HCT116 (cell line): ENCODE measurements at regions not wholly inside any gene's neighbourhood (a gene's known extent, or its start where the extent isn't known, plus 50 kb on each side); places are given as distances from the start of the nearest gene placed in this dataset.
"Not testable (repeated sequence)": the region's sequence is repeated elsewhere in the genome, so short reads cannot be mapped to it uniquely, and the experiment has no call there.

Experiments used
- ATAC-seq: fragments of 200-7000 bp; cut with Tn5 transposase; 2 replicates; pipeline ENCODE4 v1.9.1; 2020; ENCODE audit warnings: mild to moderate bottlenecking, moderate library complexity
- BruUV-seq: library from RNA; stranded (reverse); fragments of 400-500 nt; replicated peaks from 2 replicates; lab custom pipeline; 2021; lab: Mats Ljungman, UMichigan
- CTCF ChIA-PET: fragments of 300-600 bp; sonication (Branson Sonifier 250); formaldehyde crosslinking; loops from one replicate; lab custom pipeline; 2021; ENCODE audit warnings: antibody characterized with exemption; lab: Charles Lee
- POLR2A ChIA-PET: fragments of 300-600, 350-600 bp; sonication (Branson Sonifier 250); formaldehyde crosslinking; loops from one replicate; lab custom pipeline; 2021; ENCODE audit warnings: antibody characterized with exemption; lab: Charles Lee
- RAD21 ChIA-PET, 2 experiments: fragments of 300-600 bp; sonication (Branson Sonifier 250); formaldehyde crosslinking; loops; one replicate each; lab custom pipeline; 2023; ENCODE audit warnings: low total read pairs in 2 of 2; ENCODE audit not compliant: uncharacterized antibody in 2 of 2, unreplicated experiment in 2 of 2, low non-redundant PET in 1 of 2; lab: Charles Lee
- DNase-seq: peaks from one replicate; pipeline ENCODE4 v3.0.0-alpha.2; 2010; ENCODE audit warnings: low read depth, low spot score
- H2AFZ ChIP-seq: fragments of 200-600 bp; shearing (Covaris generic), sonication (generic); 2 replicates; pipeline ENCODE4 v1.6.1; 2017; ENCODE audit warnings: low read depth, mixed run types, mixed read lengths, antibody characterized with exemption, low read length; ENCODE audit not compliant: poor library complexity, severe bottlenecking
- H3K27ac ChIP-seq: 2 replicates; pipeline ENCODE4 v1.5.1; 2012; ENCODE audit warnings: low read depth, low read length
- H3K27me3 ChIP-seq: fragments of 200-600 bp; sonication (generic); 2 replicates; pipeline ENCODE4 v1.6.1; 2016; ENCODE audit warnings: mixed run types, low read length, mixed read lengths; ENCODE audit not compliant: insufficient read depth
- H3K36me3 ChIP-seq, 2 experiments: fragments of 200-500 bp in 1 of 2; fragments of 200-600 bp in 1 of 2; sonication (Bioruptor generic) in 1 of 2; sonication (generic) in 1 of 2; 2 replicates each; pipeline versions ENCODE4 v1.5.1 to v1.6.1; 2014 to 2016; ENCODE audit warnings: low read length in 2 of 2, inconsistent platforms in 1 of 2, mixed read lengths in 1 of 2, mixed run types in 1 of 2; ENCODE audit not compliant: insufficient read depth in 2 of 2, control insufficient read depth in 1 of 2
- H3K4me1 ChIP-seq, 2 experiments: fragments of 200-600 bp in 1 of 2; sonication (generic) in 1 of 2; 2 replicates each; pipeline versions ENCODE4 v1.5.1 to v1.6.1; 2012 to 2017; ENCODE audit warnings: low read length in 2 of 2, inconsistent platforms in 1 of 2, mild to moderate bottlenecking in 1 of 2, mixed read lengths in 1 of 2, mixed run types in 1 of 2, moderate library complexity in 1 of 2; ENCODE audit not compliant: insufficient read depth in 2 of 2, control insufficient read depth in 1 of 2
- H3K4me2 ChIP-seq: fragments of 200-600 bp; sonication (generic); 2 replicates; pipeline ENCODE4 v1.6.1; 2017; ENCODE audit warnings: mixed run types, low read length, mixed read lengths
- H3K4me3 ChIP-seq, 2 experiments: fragments of 200-600 bp in 1 of 2; sonication (generic) in 1 of 2; replicated peaks in 1 of 2; 2 replicates each; pipeline ENCODE4 v1.5.1; 2011 to 2016; ENCODE audit warnings: low read length in 2 of 2, control low read depth in 1 of 2, low read depth in 1 of 2, mild to moderate bottlenecking in 1 of 2, mixed read lengths in 1 of 2, mixed run types in 1 of 2
- H3K79me2 ChIP-seq: fragments of 200-600 bp; sonication (generic); 2 replicates; pipeline ENCODE4 v1.6.1; 2017; ENCODE audit warnings: mild to moderate bottlenecking, mixed run types, low read length, moderate library complexity, mixed read lengths; ENCODE audit not compliant: insufficient read depth
- H3K9ac ChIP-seq: fragments of 200-600 bp; sonication (generic); 2 replicates; pipeline ENCODE4 v1.6.1; 2016; ENCODE audit warnings: low read length, mixed read lengths
- H3K9me2 ChIP-seq: fragments of 200-600 bp; sonication (generic), shearing (Covaris generic); 2 replicates; pipeline ENCODE4 v1.6.1; 2017; ENCODE audit warnings: mixed run types, mild to moderate bottlenecking, moderate library complexity; ENCODE audit not compliant: insufficient read depth
- H3K9me3 ChIP-seq, 2 experiments: fragments of 200-500 bp in 1 of 2; fragments of 200-600 bp in 1 of 2; sonication (Bioruptor generic) in 1 of 2; sonication (generic) in 1 of 2; 2 replicates each; pipeline ENCODE4 v1.6.1; 2014 to 2017; ENCODE audit warnings: low read length in 2 of 2, mixed read lengths in 2 of 2, inconsistent platforms in 1 of 2, low read depth in 1 of 2, mild to moderate bottlenecking in 1 of 2, mixed run types in 1 of 2, moderate library complexity in 1 of 2; ENCODE audit not compliant: control insufficient read depth in 1 of 2, insufficient read depth in 1 of 2
- H4K20me1 ChIP-seq: fragments of 200-600 bp; sonication (generic), shearing (Covaris generic); 2 replicates; pipeline ENCODE4 v1.6.1; 2017; ENCODE audit warnings: mixed run types, mild to moderate bottlenecking, moderate library complexity; ENCODE audit not compliant: insufficient read depth
- CBX3 ChIP-seq: IDR thresholded peaks from 2 replicates; pipeline ENCODE4 v1.6.1; 2012; ENCODE audit warnings: low read depth
- CEBPB ChIP-seq: IDR thresholded peaks from 2 replicates; pipeline ENCODE4 v1.6.1; 2012; ENCODE audit warnings: low read depth
- CTCF ChIP-seq, 3 experiments: fragments of 200-600 bp in 1 of 3; sonication (generic) in 1 of 3; IDR thresholded peaks in 2 of 3; conservative IDR thresholded peaks in 1 of 3; 2 replicates each; pipeline ENCODE4 v1.5.1; 2012 to 2017; ENCODE audit warnings: low read depth in 2 of 3, low read length in 2 of 3, antibody characterized with exemption in 1 of 3, borderline replicate concordance in 1 of 3, control low read depth in 1 of 3, mild to moderate bottlenecking in 1 of 3, mixed read lengths in 1 of 3, mixed run types in 1 of 3, moderate library complexity in 1 of 3; ENCODE audit not compliant: insufficient read depth in 1 of 3
- EZH2phosphoT487 ChIP-seq: fragments of 200-600 bp; IDR thresholded peaks from 2 replicates; pipeline ENCODE4 v1.6.1; 2018; ENCODE audit warnings: antibody characterized with exemption, borderline replicate concordance
- JUND ChIP-seq: IDR thresholded peaks from 2 replicates; pipeline ENCODE4 v1.6.1; 2012
- POLR2A ChIP-seq: IDR thresholded peaks from 2 replicates; pipeline ENCODE4 v1.7.0; 2011; ENCODE audit warnings: borderline replicate concordance; ENCODE audit not compliant: insufficient read depth, insufficient read length; ENCODE audit errors: extremely low read depth
- POLR2AphosphoS5 ChIP-seq: IDR thresholded peaks from 2 replicates; pipeline ENCODE4 v1.6.1; 2011; ENCODE audit warnings: mild to moderate bottlenecking, low read depth, low read length, moderate library complexity
- YY1 ChIP-seq: IDR thresholded peaks from 2 replicates; pipeline ENCODE4 v1.6.1; 2011; ENCODE audit warnings: low read length, low read depth, moderate library complexity, mild to moderate bottlenecking; ENCODE audit not compliant: insufficient replicate concordance; ENCODE audit errors: extremely low read depth
- ZNF274 ChIP-seq: fragments of 200-500 bp; sonication (Bioruptor generic); IDR thresholded peaks from 2 replicates; pipeline ENCODE4 v1.6.1; 2014; ENCODE audit warnings: mild to moderate bottlenecking, low read depth, low read length, inconsistent platforms
- intact Hi-C: fragments of 100-400 bp; cut with micrococcal nuclease; formaldehyde crosslinking; loops from 2 replicates; pipeline ENCODE4 v1.10.0; 2022
- TF ChIP-seq, protein P1 (sequence below): IDR thresholded peaks from 2 replicates; pipeline ENCODE4 v1.6.1; 2012; ENCODE audit warnings: low read depth
- TF ChIP-seq, protein P2 (sequence below): IDR thresholded peaks from 2 replicates; pipeline ENCODE4 v1.6.1; 2011; ENCODE audit warnings: mild to moderate bottlenecking, low read length, moderate library complexity; ENCODE audit not compliant: insufficient replicate concordance; ENCODE audit errors: extremely low read depth

GRCh38 chr6:121698617-121699016 is 263.2 kb downstream of the GJA1 start (continued):
- TF ChIP-seq, protein P1, sequence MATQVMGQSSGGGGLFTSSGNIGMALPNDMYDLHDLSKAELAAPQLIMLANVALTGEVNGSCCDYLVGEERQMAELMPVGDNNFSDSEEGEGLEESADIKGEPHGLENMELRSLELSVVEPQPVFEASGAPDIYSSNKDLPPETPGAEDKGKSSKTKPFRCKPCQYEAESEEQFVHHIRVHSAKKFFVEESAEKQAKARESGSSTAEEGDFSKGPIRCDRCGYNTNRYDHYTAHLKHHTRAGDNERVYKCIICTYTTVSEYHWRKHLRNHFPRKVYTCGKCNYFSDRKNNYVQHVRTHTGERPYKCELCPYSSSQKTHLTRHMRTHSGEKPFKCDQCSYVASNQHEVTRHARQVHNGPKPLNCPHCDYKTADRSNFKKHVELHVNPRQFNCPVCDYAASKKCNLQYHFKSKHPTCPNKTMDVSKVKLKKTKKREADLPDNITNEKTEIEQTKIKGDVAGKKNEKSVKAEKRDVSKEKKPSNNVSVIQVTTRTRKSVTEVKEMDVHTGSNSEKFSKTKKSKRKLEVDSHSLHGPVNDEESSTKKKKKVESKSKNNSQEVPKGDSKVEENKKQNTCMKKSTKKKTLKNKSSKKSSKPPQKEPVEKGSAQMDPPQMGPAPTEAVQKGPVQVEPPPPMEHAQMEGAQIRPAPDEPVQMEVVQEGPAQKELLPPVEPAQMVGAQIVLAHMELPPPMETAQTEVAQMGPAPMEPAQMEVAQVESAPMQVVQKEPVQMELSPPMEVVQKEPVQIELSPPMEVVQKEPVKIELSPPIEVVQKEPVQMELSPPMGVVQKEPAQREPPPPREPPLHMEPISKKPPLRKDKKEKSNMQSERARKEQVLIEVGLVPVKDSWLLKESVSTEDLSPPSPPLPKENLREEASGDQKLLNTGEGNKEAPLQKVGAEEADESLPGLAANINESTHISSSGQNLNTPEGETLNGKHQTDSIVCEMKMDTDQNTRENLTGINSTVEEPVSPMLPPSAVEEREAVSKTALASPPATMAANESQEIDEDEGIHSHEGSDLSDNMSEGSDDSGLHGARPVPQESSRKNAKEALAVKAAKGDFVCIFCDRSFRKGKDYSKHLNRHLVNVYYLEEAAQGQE, result no peak
- TF ChIP-seq CBX3, result no peak

DNA sequence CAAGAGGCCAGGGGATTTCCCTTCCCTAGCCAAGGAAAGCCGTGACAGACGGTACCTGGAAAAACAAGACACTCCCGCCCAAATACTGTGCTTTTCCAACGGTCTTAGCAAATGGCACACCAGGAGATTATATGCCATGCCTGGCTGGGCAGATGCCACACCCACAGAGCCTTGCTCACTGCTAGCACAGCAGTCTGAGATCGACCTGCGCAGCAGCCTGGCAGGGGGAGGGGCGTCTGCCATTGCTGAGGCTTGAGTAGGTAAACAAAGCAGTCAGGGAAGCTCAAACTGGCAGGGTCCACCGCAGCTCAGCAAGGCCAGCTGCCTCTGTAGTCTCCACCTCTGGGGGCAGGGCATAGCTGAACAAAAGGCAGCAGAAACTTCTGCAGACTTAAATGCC is 267.7 kb downstream of the GJA1 start:
- CTCF ChIA-PET, H3K9me3 ChIP-seq, intact Hi-C loops, H3K36me3 ChIP-seq, H3K4me2 ChIP-seq, H3K4me1 ChIP-seq, H3K9me2 ChIP-seq, H3K27me3 ChIP-seq, H3K4me3 ChIP-seq, H3K27ac ChIP-seq, H2AFZ ChIP-seq, POLR2A ChIA-PET, H4K20me1 ChIP-seq, H3K79me2 ChIP-seq, H3K9ac ChIP-seq, RAD21 ChIA-PET, BruUV-seq, DNase-seq, ATAC-seq: not testable (repeated sequence)

DNA sequence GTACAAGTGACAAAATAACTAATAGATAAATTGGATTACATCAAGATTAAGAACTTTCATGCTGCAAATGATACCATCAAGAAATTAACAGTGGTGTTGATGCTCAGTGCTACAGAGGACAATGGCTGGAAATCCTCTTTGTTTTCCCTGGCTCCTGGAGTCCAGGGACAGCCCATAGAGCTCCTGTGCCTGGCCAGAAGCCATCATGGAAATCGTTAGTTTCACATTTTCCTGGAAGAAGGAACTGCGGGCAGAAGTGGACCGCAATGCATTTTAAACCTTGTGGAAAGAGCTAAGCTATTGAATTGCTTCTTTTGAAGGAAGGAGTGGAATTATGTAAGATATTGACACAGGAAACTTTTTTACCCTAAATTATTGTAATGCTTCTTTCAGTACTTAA is 276.0 kb downstream of the GJA1 start:
- no peak overlapping the region for H3K4me2 ChIP-seq
- no peaks in the 10 kb centered on the region for H3K4me1 ChIP-seq
- no peaks in the 10 kb centered on the region for H3K36me3 ChIP-seq
- H3K9me2 ChIP-seq, result no peaks in the 10 kb centered on the region
- no peaks in the 10 kb centered on the region for H3K9me3 ChIP-seq
- intact Hi-C loops, result no loop called here
- no peak for ATAC-seq
- H3K79me2 ChIP-seq, result no peaks in the 10 kb centered on the region
- H3K4me3 ChIP-seq, result no peak overlapping the region
- no TSS peak for BruUV-seq
- ChIA-PET RAD21 (no interaction called here), POLR2A (no interaction called here), CTCF (no interaction called here)
- H2AFZ ChIP-seq, result no peak overlapping the region
- DNase-seq, result no peak
- no peaks in the 10 kb centered on the region for H3K27me3 ChIP-seq
- H3K27ac ChIP-seq, result no peak overlapping the region
- H3K9ac ChIP-seq, result no peak overlapping the region
- H4K20me1 ChIP-seq, result no peaks in the 10 kb centered on the region
- TF ChIP-seq YY1 (no peak), CBX3 (no peak), EZH2phosphoT487 (no peak), ZNF274 (no peak), CTCF (IDR thresholded peaks at IDR 0.05 in 2 of 3, conservative IDR thresholded peaks at IDR 0.05 in 1 of 3; ENCODE audit: borderline replicate concordance in 1 of 3, insufficient read depth in 1 of 3, low read depth in 2 of 3, low read length in 2 of 3) (no peak), CEBPB (no peak), POLR2AphosphoS5 (no peak), JUND (no peak), POLR2A (no peak)
- TF ChIP-seq, protein P2, sequence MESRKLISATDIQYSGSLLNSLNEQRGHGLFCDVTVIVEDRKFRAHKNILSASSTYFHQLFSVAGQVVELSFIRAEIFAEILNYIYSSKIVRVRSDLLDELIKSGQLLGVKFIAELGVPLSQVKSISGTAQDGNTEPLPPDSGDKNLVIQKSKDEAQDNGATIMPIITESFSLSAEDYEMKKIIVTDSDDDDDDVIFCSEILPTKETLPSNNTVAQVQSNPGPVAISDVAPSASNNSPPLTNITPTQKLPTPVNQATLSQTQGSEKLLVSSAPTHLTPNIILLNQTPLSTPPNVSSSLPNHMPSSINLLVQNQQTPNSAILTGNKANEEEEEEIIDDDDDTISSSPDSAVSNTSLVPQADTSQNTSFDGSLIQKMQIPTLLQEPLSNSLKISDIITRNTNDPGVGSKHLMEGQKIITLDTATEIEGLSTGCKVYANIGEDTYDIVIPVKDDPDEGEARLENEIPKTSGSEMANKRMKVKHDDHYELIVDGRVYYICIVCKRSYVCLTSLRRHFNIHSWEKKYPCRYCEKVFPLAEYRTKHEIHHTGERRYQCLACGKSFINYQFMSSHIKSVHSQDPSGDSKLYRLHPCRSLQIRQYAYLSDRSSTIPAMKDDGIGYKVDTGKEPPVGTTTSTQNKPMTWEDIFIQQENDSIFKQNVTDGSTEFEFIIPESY, result no peak
